NB4 (cell line): ENCODE measurements at regions not wholly inside any gene's neighbourhood (a gene's known extent, or its start where the extent isn't known, plus 50 kb on each side); places are given as distances from the start of the nearest gene placed in this dataset.
A peak's percentile ranks its signal among the peaks of the same experiment; 100 is the strongest.

Source experiments
- DNase-seq: peaks from one replicate; pipeline ENCODE4 v3.0.0; 2010; ENCODE audit warnings: low read depth
- H3K4me3 ChIP-seq: one replicate; pipeline ENCODE4 v1.5.1; 2011; ENCODE audit warnings: mild to moderate bottlenecking, low read depth, low read length, moderate library complexity
- MYC ChIP-seq: IDR thresholded peaks from 2 replicates; pipeline ENCODE4 v1.6.1; 2011; ENCODE audit warnings: low read depth, low read length
- POLR2A ChIP-seq: IDR thresholded peaks from 2 replicates; pipeline ENCODE4 v1.6.1; 2011; ENCODE audit warnings: mild to moderate bottlenecking; ENCODE audit not compliant: insufficient read length; ENCODE audit errors: extremely low read depth
- TF ChIP-seq, protein P1 (sequence below): IDR thresholded peaks from 2 replicates; pipeline ENCODE4 v1.6.1; 2011; ENCODE audit warnings: low read depth, low read length
- TF ChIP-seq, protein P2 (sequence below): IDR thresholded peaks from one replicate; pipeline ENCODE4 v1.5.1; 2012; ENCODE audit warnings: low read depth, low read length

DNA sequence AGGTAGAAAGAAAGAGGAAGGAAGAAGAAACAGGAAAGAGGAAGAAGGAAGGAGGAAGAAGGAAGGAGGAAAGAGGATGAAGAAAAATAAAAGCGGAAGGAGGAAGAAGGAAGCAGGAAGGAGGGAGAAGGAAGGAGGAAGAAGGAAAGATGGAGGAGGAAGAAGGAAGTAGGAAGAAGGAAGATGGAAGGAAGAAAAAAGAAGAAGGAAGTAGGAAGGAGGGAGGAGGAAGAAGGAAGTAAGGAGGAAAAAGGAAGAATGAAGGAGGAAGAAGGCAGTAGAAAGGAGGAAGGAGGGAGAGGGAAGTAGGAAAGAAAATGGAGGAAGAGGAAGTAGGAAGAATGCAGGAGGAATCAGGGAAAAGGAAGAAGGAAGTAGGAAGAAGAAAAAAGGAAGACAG, 191.1 kb upstream of the TBL1X start:
- TF ChIP-seq POLR2A (no peak), MYC (no peak)
- TF ChIP-seq, protein P1, sequence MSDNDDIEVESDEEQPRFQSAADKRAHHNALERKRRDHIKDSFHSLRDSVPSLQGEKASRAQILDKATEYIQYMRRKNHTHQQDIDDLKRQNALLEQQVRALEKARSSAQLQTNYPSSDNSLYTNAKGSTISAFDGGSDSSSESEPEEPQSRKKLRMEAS = no peak
- TF ChIP-seq, protein P2, sequence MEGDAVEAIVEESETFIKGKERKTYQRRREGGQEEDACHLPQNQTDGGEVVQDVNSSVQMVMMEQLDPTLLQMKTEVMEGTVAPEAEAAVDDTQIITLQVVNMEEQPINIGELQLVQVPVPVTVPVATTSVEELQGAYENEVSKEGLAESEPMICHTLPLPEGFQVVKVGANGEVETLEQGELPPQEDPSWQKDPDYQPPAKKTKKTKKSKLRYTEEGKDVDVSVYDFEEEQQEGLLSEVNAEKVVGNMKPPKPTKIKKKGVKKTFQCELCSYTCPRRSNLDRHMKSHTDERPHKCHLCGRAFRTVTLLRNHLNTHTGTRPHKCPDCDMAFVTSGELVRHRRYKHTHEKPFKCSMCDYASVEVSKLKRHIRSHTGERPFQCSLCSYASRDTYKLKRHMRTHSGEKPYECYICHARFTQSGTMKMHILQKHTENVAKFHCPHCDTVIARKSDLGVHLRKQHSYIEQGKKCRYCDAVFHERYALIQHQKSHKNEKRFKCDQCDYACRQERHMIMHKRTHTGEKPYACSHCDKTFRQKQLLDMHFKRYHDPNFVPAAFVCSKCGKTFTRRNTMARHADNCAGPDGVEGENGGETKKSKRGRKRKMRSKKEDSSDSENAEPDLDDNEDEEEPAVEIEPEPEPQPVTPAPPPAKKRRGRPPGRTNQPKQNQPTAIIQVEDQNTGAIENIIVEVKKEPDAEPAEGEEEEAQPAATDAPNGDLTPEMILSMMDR = no peak
- DNase-seq = no peak

DNA sequence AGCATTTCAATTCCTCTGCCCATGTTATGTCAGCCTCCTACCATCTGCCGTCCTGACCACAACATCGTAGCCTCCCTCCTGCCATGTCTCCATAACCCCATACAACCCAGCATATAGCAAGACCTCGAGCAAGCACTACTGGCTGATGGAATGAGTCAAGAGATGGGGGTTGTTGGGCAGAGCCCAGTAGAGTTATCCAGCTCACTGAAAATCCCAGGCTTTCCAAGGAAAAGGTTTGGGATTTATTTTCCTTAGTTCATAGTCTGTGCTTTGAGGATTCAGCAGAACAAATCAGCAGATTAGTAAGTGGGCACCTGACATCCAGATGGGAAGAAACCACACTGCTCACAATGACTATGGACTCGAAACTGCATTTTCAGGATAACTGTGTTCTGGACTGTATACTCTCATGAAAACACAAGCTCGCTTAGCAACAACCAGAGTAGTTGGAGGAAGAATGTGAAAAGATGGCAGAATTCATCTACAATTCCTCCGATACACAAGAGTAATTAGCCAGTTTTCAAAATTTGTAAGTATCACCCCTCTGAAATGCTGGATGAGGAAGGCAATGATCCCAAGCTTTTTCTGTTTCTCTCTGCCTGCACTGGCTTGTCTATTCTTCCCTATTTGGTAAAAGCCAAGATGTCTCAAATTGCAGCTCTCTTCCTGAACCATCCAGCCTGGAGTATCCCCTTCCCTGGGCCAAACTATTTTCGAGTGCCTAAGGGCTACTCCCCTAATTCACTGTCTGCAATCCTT, 186.2 kb upstream of the TBL1X start:
- no peak overlapping the region for H3K4me3 ChIP-seq
- TF ChIP-seq POLR2A = no peak
- TF ChIP-seq, protein P2 = no peak
- TF ChIP-seq, protein P1 = no peak
- no peak for TF ChIP-seq MYC
- DNase-seq = peak; percentile 6

More for the DNA sequence above, 191.1 kb upstream of the TBL1X start:
- no peak overlapping the region for H3K4me3 ChIP-seq

DNA sequence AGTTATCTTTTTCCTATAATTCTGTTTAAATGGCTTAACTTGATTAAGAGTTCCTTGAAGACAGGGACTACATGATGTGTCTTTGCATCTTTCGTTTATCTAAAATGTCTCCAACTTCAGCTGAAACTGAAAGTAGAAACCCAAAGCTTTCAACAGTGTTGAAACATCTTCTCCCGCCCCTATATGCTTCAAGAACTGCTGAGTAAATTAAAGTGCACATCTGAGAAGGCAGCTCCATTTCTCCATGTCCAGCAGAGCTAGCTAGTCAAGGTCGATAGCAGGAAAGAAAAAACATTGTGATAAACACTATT, 185.7 kb upstream of the TBL1X start:
- no peak overlapping the region for H3K4me3 ChIP-seq
- no peak for DNase-seq
- TF ChIP-seq MYC = no peak
- TF ChIP-seq, protein P1 = no peak
- TF ChIP-seq, protein P2 = no peak
- no peak for TF ChIP-seq POLR2A

DNA sequence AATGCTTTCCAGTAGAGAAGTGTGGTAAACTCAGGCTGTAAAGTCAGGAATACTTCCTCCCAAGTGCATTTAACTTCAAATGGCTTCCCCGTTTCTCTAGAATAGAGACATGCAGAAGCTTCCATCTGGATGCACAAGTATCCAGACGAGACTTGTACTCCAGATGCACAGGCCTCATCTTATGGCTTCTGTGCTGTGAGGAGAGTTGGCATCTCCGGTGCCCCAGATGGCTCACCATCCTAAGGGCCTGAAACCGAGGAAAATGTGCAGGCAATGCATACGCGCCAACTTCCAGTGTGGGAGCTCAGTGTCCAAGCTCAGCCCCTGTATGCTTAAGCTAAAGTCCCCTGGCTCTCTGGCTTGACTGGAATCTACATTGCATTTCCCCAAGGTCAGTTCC, 184.0 kb upstream of the TBL1X start:
- no peak for TF ChIP-seq MYC
- TF ChIP-seq, protein P1 = no peak
- TF ChIP-seq, protein P2 = no peak
- no peak for TF ChIP-seq POLR2A
- no peak for DNase-seq
- no peak overlapping the region for H3K4me3 ChIP-seq

DNA sequence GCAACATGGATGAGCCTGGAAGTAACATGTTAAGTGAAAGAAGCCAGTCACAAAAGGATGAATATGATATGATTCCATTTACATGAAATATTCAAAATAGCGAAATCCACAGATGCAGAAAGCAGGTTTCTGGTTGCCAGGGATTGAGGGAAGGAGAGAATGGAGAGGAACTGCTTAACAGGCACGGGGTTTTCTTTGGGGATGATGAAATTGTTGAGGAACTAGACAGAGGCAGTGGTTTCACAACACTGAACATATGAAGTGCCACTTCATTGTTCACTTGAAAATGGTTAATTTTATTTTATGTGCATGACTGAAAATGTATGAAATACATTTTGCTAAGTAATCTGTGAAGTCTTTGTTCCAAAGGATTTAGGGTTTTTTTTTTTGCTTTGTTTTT, 182.5 kb upstream of the TBL1X start:
- TF ChIP-seq, protein P2 = no peak
- no peak for TF ChIP-seq MYC
- TF ChIP-seq, protein P1 = no peak
- no peak for TF ChIP-seq POLR2A
- H3K4me3 ChIP-seq = no peak overlapping the region
- DNase-seq = peak; percentile 62
